Activated T-helper 1 cell treated with anti-CD3 and anti-CD28 coated beads, Interleukin-12 subunit alpha, Interleukin-12 subunit beta, Interleukin-2, Interleukin-4 antibody, amounts not matched to agents 30 ng/mL and 10 ng/mL and 1 ng/mL, durations not matched to agents 14 hours and 24 hours and 36 hours (primary cell): ENCODE measurements at regions not wholly inside any gene's neighbourhood (a gene's known extent, or its start where the extent isn't known, plus 50 kb on each side); places are given as distances from the start of the nearest gene placed in this dataset.
A peak's percentile ranks its signal among the peaks of the same experiment; 100 is the strongest.
"Not testable (repeated sequence)": the region's sequence is repeated elsewhere in the genome, so short reads cannot be mapped to it uniquely, and the experiment has no call there.

Source experiments
- DNase-seq: peaks from one replicate; pipeline ENCODE4 v3.0.0; 2021; ENCODE audit warnings: low spot score
- H3K27ac Mint-ChIP-seq: one replicate; pipeline ENCODE4 v1.8.0; 2021; ENCODE audit warnings: mild to moderate bottlenecking, mixed read lengths
- H3K27me3 Mint-ChIP-seq: one replicate; pipeline ENCODE4 v1.8.0; 2022; ENCODE audit warnings: mild to moderate bottlenecking, moderate library complexity, mixed read lengths; ENCODE audit not compliant: insufficient read depth
- H3K36me3 Mint-ChIP-seq: one replicate; pipeline ENCODE4 v1.8.0; 2021; ENCODE audit warnings: low read depth, mixed read lengths
- H3K4me1 Mint-ChIP-seq: one replicate; pipeline ENCODE4 v1.8.0; 2021; ENCODE audit warnings: low read depth, mixed read lengths
- H3K4me3 Mint-ChIP-seq: one replicate; pipeline ENCODE4 v1.8.0; 2021; ENCODE audit warnings: mild to moderate bottlenecking, moderate library complexity, mixed read lengths
- H3K9me3 Mint-ChIP-seq: one replicate; pipeline ENCODE4 v1.8.0; 2021; ENCODE audit warnings: mixed read lengths
- intact Hi-C: fragments of 100-400 bp; cut with micrococcal nuclease; formaldehyde crosslinking; loops from one replicate; pipeline ENCODE4 v1.15.1; 2024

GRCh38 chrX:120727452-120727851, 97.6 kb upstream of the C1GALT1C1 start:
- Mint-ChIP-seq H3K27ac (no peak overlapping the region), H3K4me1 (peaks cover 8% of the 10 kb centered on the region), H3K9me3 (no peaks in the 10 kb centered on the region), H3K36me3 (no peaks in the 10 kb centered on the region), H3K4me3 (no peak overlapping the region), H3K27me3 (no peaks in the 10 kb centered on the region)
- intact Hi-C loops: no loop called here
- DNase-seq: no peak

- Mint-ChIP-seq H3K27me3 (no peaks in the 10 kb centered on the region), H3K27ac (no peak overlapping the region), H3K4me3 (no peak overlapping the region), H3K36me3 (no peaks in the 10 kb centered on the region), H3K4me1 (peaks cover 8% of the 10 kb centered on the region), H3K9me3 (no peaks in the 10 kb centered on the region)
- no peak for DNase-seq
- intact Hi-C loops: no loop called here
These were observed 96.4 kb upstream of the C1GALT1C1 start for GRCh38 chrX:120726294-120726693.

- no peaks in the 10 kb centered on the region for H3K36me3 Mint-ChIP-seq
- H3K9me3 Mint-ChIP-seq: no peaks in the 10 kb centered on the region
- no peak overlapping the region for H3K4me3 Mint-ChIP-seq
- no peak for DNase-seq
- intact Hi-C loops: no loop called here
- peaks cover 8% of the 10 kb centered on the region for H3K4me1 Mint-ChIP-seq
- H3K27me3 Mint-ChIP-seq: no peaks in the 10 kb centered on the region
- H3K27ac Mint-ChIP-seq: no peak overlapping the region
These were observed 96.0 kb upstream of the C1GALT1C1 start for GRCh38 chrX:120725874-120726273.

GRCh38 chrX:120719622-120720021, 89.8 kb upstream of the C1GALT1C1 start:
- no peaks in the 10 kb centered on the region for H3K9me3 Mint-ChIP-seq
- H3K27me3 Mint-ChIP-seq: no peaks in the 10 kb centered on the region
- no peak overlapping the region for H3K27ac Mint-ChIP-seq
- intact Hi-C loops: no loop called here
- no peaks in the 10 kb centered on the region for H3K4me1 Mint-ChIP-seq
- DNase-seq: no peak
- no peaks in the 10 kb centered on the region for H3K36me3 Mint-ChIP-seq
- H3K4me3 Mint-ChIP-seq: no peak overlapping the region

DNA sequence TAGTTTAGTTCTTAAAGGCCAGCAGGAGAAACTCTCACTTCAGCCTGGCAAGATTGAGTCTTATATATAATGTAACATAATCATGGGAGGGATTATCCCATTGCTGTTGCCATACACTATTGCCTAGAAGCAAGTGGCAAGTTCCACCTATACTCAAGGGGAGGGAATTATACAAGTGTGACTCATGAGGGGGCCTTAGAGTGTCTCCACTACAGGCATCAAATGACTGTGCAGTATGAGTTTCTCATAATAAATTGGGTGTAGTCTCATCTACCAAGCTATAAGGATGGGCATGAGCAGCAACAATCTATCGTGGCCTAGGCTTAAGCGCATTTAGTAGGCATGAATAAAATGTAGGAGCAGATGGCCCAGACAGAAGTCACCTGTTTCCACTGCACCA, 89.1 kb upstream of the C1GALT1C1 start:
- Mint-ChIP-seq H3K27me3 (no peaks in the 10 kb centered on the region), H3K4me3 (no peak overlapping the region), H3K36me3 (no peaks in the 10 kb centered on the region), H3K27ac (no peak overlapping the region), H3K9me3 (no peaks in the 10 kb centered on the region), H3K4me1 (no peaks in the 10 kb centered on the region)
- DNase-seq: no peak
- intact Hi-C loops: no loop called here

DNA sequence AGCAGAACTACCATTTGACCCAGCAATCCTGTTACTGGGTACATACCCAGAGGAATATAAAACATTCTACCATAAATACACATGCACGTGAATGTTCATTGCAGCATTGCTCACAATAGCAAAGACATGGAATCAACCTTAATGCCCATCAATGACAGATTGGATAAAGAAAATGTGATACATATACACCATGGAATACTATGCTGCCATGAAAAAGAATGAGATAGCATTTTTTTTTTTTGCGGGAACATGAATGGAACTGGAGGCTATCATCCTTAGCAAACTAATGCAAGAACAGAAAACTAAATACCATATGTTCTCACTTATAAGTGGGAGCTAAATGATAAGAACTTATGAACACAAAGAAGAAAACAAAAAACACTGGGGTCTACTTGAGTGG, 72.5 kb upstream of the C1GALT1C1 start:
- DNase-seq, H3K4me1 Mint-ChIP-seq, H3K4me3 Mint-ChIP-seq, H3K27me3 Mint-ChIP-seq, intact Hi-C loops, H3K27ac Mint-ChIP-seq: not testable (repeated sequence)
- Mint-ChIP-seq H3K36me3 (peaks cover 16% of the 10 kb centered on the region), H3K9me3 (peaks cover 26% of the 10 kb centered on the region)

- Mint-ChIP-seq H3K27me3 (no peaks in the 10 kb centered on the region), H3K27ac (peak overlapping the region; percentile 93), H3K9me3 (peaks cover 27% of the 10 kb centered on the region), H3K4me1 (peaks cover 21% of the 10 kb centered on the region), H3K4me3 (peak overlapping the region; percentile 38), H3K36me3 (peaks cover 18% of the 10 kb centered on the region)
- peak; percentile 62 for DNase-seq
- intact Hi-C loops: loop anchor here (1.0 to 5.0 kb wide), 6 partner anchors 20 to 610 kb away; partner anchors contain the start of gene C1GALT1C1
These were observed 67.2 kb upstream of the C1GALT1C1 start for GRCh38 chrX:120697053-120697452.

- Mint-ChIP-seq H3K4me1 (peaks cover 18% of the 10 kb centered on the region), H3K4me3 (no peak overlapping the region), H3K9me3 (peaks cover under 1% of the 10 kb centered on the region), H3K27ac (no peak overlapping the region), H3K27me3 (no peaks in the 10 kb centered on the region), H3K36me3 (peaks cover 2% of the 10 kb centered on the region)
- DNase-seq: no peak
- intact Hi-C loops: no loop called here
These were observed 62.5 kb upstream of the C1GALT1C1 start for GRCh38 chrX:120692319-120692718.

- intact Hi-C loops: no loop called here
- Mint-ChIP-seq H3K27me3 (no peaks in the 10 kb centered on the region), H3K36me3 (no peaks in the 10 kb centered on the region), H3K4me3 (no peak overlapping the region), H3K9me3 (no peaks in the 10 kb centered on the region), H3K4me1 (peaks cover 10% of the 10 kb centered on the region), H3K27ac (peak overlapping the region; percentile 35)
- no peak for DNase-seq
These were observed 61.1 kb upstream of the C1GALT1C1 start for GRCh38 chrX:120690941-120691340.

DNA sequence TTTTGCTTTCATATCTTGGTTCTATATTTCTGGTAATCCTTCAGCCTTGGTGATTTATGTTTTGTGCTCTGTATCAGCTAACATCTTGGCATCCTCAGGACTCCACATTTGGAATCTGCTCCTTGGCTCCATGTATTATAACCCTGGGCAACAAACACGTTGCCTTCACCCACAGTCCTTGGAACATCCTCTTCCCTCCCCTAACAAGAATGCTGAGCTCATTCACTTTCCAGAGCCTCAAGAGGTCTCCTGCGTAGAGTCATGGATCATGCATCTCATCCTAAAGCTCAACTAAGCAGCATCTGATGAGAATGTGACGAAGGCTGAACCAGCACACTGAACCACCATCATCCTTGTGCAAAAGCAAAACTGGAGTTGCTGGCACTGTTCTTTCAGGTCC, 60.5 kb upstream of the C1GALT1C1 start:
- H3K36me3 Mint-ChIP-seq: no peaks in the 10 kb centered on the region
- H3K27ac Mint-ChIP-seq: no peak overlapping the region
- H3K27me3 Mint-ChIP-seq: no peaks in the 10 kb centered on the region
- intact Hi-C loops: no loop called here
- no peak overlapping the region for H3K4me3 Mint-ChIP-seq
- no peak for DNase-seq
- no peaks in the 10 kb centered on the region for H3K9me3 Mint-ChIP-seq
- peaks cover 10% of the 10 kb centered on the region for H3K4me1 Mint-ChIP-seq

DNA sequence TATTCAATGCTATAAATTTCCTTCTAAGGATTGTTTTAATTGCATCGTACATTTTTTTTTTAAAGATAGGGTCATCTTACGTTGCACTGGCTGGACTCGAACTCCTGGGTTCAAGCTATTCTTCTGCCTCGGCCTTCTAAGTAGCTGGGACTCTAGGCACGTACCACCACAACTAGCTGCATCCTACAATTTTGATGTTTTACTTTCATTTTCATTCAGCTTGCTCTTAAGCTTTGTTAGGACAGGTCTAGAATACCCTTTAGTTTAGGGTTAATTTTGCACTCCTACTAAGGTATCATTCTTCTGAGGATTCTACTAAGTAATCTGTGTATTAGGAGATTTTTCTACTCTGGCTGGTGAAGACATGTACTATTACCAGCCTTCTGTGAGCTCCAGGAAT, 50.2 kb upstream of the C1GALT1C1 start:
- peak overlapping the region; percentile 62 for H3K27ac Mint-ChIP-seq
- intact Hi-C loops: no loop called here

More for the DNA sequence above, 50.2 kb upstream of the C1GALT1C1 start:
- peaks cover 24% of the 10 kb centered on the region for H3K9me3 Mint-ChIP-seq
- no peak overlapping the region for H3K4me3 Mint-ChIP-seq
- DNase-seq: no peak
- no peaks in the 10 kb centered on the region for H3K27me3 Mint-ChIP-seq
- H3K4me1 Mint-ChIP-seq: peaks cover 16% of the 10 kb centered on the region
- peaks cover 10% of the 10 kb centered on the region for H3K36me3 Mint-ChIP-seq
